MM.1S (cell line): ENCODE measurements at regions not wholly inside any gene's neighbourhood (a gene's known extent, or its start where the extent isn't known, plus 50 kb on each side); places are given as distances from the start of the nearest gene placed in this dataset.

Source experiments
- CTCF ChIP-seq: fragments of 300-600 bp; sonication (generic); IDR thresholded peaks from 2 replicates; pipeline ENCODE4 v1.5.1; 2016; ENCODE audit warnings: antibody characterized with exemption, low read length, mixed read lengths
- EZH2 ChIP-seq: fragments of 300-600 bp; sonication (generic); optimal IDR thresholded peaks from 2 replicates; pipeline ENCODE3; 2017; ENCODE audit warnings: low read depth, mild to moderate bottlenecking, antibody characterized with exemption, low read length, mixed read lengths
- EZH2phosphoT487 ChIP-seq: fragments of 300-600 bp; sonication (generic); IDR thresholded peaks from 2 replicates; pipeline ENCODE4 v1.6.1; 2018; ENCODE audit warnings: antibody characterized with exemption, low read length

- TF ChIP-seq CTCF: no peak
- TF ChIP-seq EZH2phosphoT487: no peak
- TF ChIP-seq EZH2: no peak
These were observed 306.2 kb downstream of the FSIP2 start for GRCh38 chr2:186044761-186045160.
